ENCODE measurements at regions not wholly inside any gene's neighbourhood (a gene's known extent, or its start where the extent isn't known, plus 50 kb on each side); places are given as distances from the start of the nearest gene placed in this dataset.
A peak's percentile ranks its signal among the peaks of the same experiment; 100 is the strongest.

GRCh38 chr12:14243941-14244340, 121.5 kb upstream of the ATF7IP start:
- H3K4me1 ChIP-seq (ENCODE audit: insufficient read depth, low read length, poor library complexity, severe bottlenecking): peaks cover 21% of the 10 kb centered on the region
- intact Hi-C loops (cut with micrococcal nuclease; ENCODE audit: unreplicated experiment): no loop called here
- ChIA-PET CTCF (no interaction called here), POLR2A (ENCODE audit: low non-redundant PET) (no interaction called here)
- TF ChIP-seq CTCF (conservative IDR thresholded peaks at IDR 0.05; ENCODE audit: low read depth, low read length): no peak
- no peak for TF ChIP-seq EZH2 (IDR thresholded peaks at IDR 0.05; ENCODE audit: borderline replicate concordance, low read depth, low read length, poor library complexity, severe bottlenecking)
- H3K27ac ChIP-seq (ENCODE audit: low read depth, low read length, poor library complexity, severe bottlenecking): no peak overlapping the region
- DNase-seq (ENCODE audit: low spot score): no peak
- no peaks in the 10 kb centered on the region for H3K36me3 ChIP-seq (ENCODE audit: insufficient read depth, low read length, poor library complexity, severe bottlenecking)
- H3K9me3 ChIP-seq (ENCODE audit: low read depth, low read length, poor library complexity, severe bottlenecking): peaks cover 12% of the 10 kb centered on the region
- H3K27me3 ChIP-seq (replicated peaks; ENCODE audit: insufficient read depth, low read depth, low read length, poor library complexity): no peaks in the 10 kb centered on the region
- H3K4me3 ChIP-seq (ENCODE audit: low read depth, low read length, poor library complexity, severe bottlenecking): no peak overlapping the region
- BruUV-seq (replicated peaks): no TSS peak

GRCh38 chr12:14244876-14245669, 120.4 kb upstream of the ATF7IP start:
- no TSS peak for BruUV-seq (replicated peaks)
- Histone ChIP-seq H3K4me1 (ENCODE audit: insufficient read depth, low read length, poor library complexity, severe bottlenecking) (peaks cover 13% of the 10 kb centered on the region), H3K27me3 (replicated peaks; ENCODE audit: insufficient read depth, low read depth, low read length, poor library complexity) (no peaks in the 10 kb centered on the region), H3K4me3 (ENCODE audit: low read depth, low read length, poor library complexity, severe bottlenecking) (no peak overlapping the region), H3K27ac (ENCODE audit: low read depth, low read length, poor library complexity, severe bottlenecking) (peak overlapping the region; percentile 21), H3K36me3 (ENCODE audit: insufficient read depth, low read length, poor library complexity, severe bottlenecking) (no peaks in the 10 kb centered on the region), H3K9me3 (ENCODE audit: low read depth, low read length, poor library complexity, severe bottlenecking) (peaks cover 12% of the 10 kb centered on the region)
- TF ChIP-seq CTCF (conservative IDR thresholded peaks at IDR 0.05; ENCODE audit: low read depth, low read length) (no peak), EZH2 (IDR thresholded peaks at IDR 0.05; ENCODE audit: borderline replicate concordance, low read depth, low read length, poor library complexity, severe bottlenecking) (no peak)
- intact Hi-C loops (cut with micrococcal nuclease; ENCODE audit: unreplicated experiment): no loop called here
- DNase-seq (ENCODE audit: low spot score): peak; percentile 48
- ChIA-PET POLR2A (ENCODE audit: low non-redundant PET) (no interaction called here), CTCF (no interaction called here)

- POLR2A ChIA-PET (ENCODE audit: low non-redundant PET): no interaction called here
Measured at GRCh38 chr12:14247166-14247565, 118.3 kb upstream of the ATF7IP start.

More at GRCh38 chr12:14247166-14247565, 118.3 kb upstream of the ATF7IP start:
- H3K4me3 ChIP-seq (ENCODE audit: low read depth, low read length, poor library complexity, severe bottlenecking): no peak overlapping the region
- peaks cover 14% of the 10 kb centered on the region for H3K4me1 ChIP-seq (ENCODE audit: insufficient read depth, low read length, poor library complexity, severe bottlenecking)
- H3K27me3 ChIP-seq (replicated peaks; ENCODE audit: insufficient read depth, low read depth, low read length, poor library complexity): no peaks in the 10 kb centered on the region
- CTCF ChIA-PET: no interaction called here
- H3K9me3 ChIP-seq (ENCODE audit: low read depth, low read length, poor library complexity, severe bottlenecking): peaks cover 11% of the 10 kb centered on the region
- H3K27ac ChIP-seq (ENCODE audit: low read depth, low read length, poor library complexity, severe bottlenecking): no peak overlapping the region
- intact Hi-C loops (cut with micrococcal nuclease; ENCODE audit: unreplicated experiment): no loop called here
- DNase-seq (ENCODE audit: low spot score): no peak
- no peaks in the 10 kb centered on the region for H3K36me3 ChIP-seq (ENCODE audit: insufficient read depth, low read length, poor library complexity, severe bottlenecking)
- TF ChIP-seq CTCF (conservative IDR thresholded peaks at IDR 0.05; ENCODE audit: low read depth, low read length) (no peak), EZH2 (IDR thresholded peaks at IDR 0.05; ENCODE audit: borderline replicate concordance, low read depth, low read length, poor library complexity, severe bottlenecking) (no peak)
- no TSS peak for BruUV-seq (replicated peaks)

Data from A673 (cell line).